HG02763 (cell line): ENCODE measurements at regions not wholly inside any gene's neighbourhood (a gene's known extent, or its start where the extent isn't known, plus 50 kb on each side); places are given as distances from the start of the nearest gene placed in this dataset.
"Not testable (repeated sequence)": the region's sequence is repeated elsewhere in the genome, so short reads cannot be mapped to it uniquely, and the experiment has no call there.

Experiments used
- ATAC-seq: cut with Tn5 transposase; IDR thresholded peaks from one replicate; pipeline ENCODE4 v1.9.1; 2021; ENCODE audit warnings: mild to moderate bottlenecking, moderate library complexity; ENCODE audit not compliant: unreplicated experiment

- ATAC-seq: no peak
Observed at GRCh38 chr10:78406648-78407008, 373.0 kb downstream of the RPS24 start.

GRCh38 chr10:78407009-78407711, 373.5 kb downstream of the RPS24 start:
- no peak for ATAC-seq

- ATAC-seq: no peak
Observed at GRCh38 chr10:78407966-78408365, 374.3 kb downstream of the RPS24 start.

GRCh38 chr10:78408671-78409472, 375.2 kb downstream of the RPS24 start:
- no peak for ATAC-seq

GRCh38 chr10:78410046-78410965, 376.6 kb downstream of the RPS24 start:
- ATAC-seq: no peak

- ATAC-seq: no peak
Observed at GRCh38 chr10:78411716-78412115, 378.1 kb downstream of the RPS24 start.

GRCh38 chr10:78412605-78413004, 378.9 kb downstream of the RPS24 start:
- ATAC-seq: no peak

- ATAC-seq: no peak
Observed at GRCh38 chr10:78413076-78414055, 379.7 kb downstream of the RPS24 start.

- ATAC-seq: no peak
Observed at GRCh38 chr10:78414380-78414779, 380.7 kb downstream of the RPS24 start.

- no peak for ATAC-seq
Observed at GRCh38 chr10:78415111-78415510, 381.4 kb downstream of the RPS24 start.

GRCh38 chr10:78416031-78417011, 382.7 kb downstream of the RPS24 start:
- ATAC-seq: no peak

- no peak for ATAC-seq
Observed at GRCh38 chr10:78417425-78418370, 384.0 kb downstream of the RPS24 start.

- ATAC-seq: no peak
Observed at GRCh38 chr10:78419481-78420265, 386.0 kb downstream of the RPS24 start.

- no peak for ATAC-seq
Observed at GRCh38 chr10:78420946-78421735, 387.5 kb downstream of the RPS24 start.

- not testable (repeated sequence) for ATAC-seq
Observed at GRCh38 chr10:78424050-78424449, 390.4 kb downstream of the RPS24 start.

- no peak for ATAC-seq
Observed at GRCh38 chr10:78424723-78425122, 391.1 kb downstream of the RPS24 start.
